Neuronal stem cell (in vitro differentiated cells): ENCODE measurements at regions not wholly inside any gene's neighbourhood (a gene's known extent, or its start where the extent isn't known, plus 50 kb on each side); places are given as distances from the start of the nearest gene placed in this dataset.

Experiments used
- DNase-seq: peaks from one replicate; pipeline ENCODE4 v3.0.0-alpha.2; 2013; ENCODE audit warnings: low spot score
- H2AFZ ChIP-seq: one replicate; pipeline ENCODE4 v1.6.1; 2013; ENCODE audit warnings: mild to moderate bottlenecking, low read length, inconsistent platforms
- H2AK5ac ChIP-seq: 2 replicates; pipeline ENCODE4 v1.6.1; 2013; ENCODE audit warnings: low read depth, mild to moderate bottlenecking, inconsistent platforms, low read length, moderate library complexity, mixed read lengths
- H2BK120ac ChIP-seq: 2 replicates; pipeline ENCODE4 v1.6.1; 2013; ENCODE audit warnings: low read depth, mild to moderate bottlenecking, inconsistent platforms, low read length, moderate library complexity, mixed read lengths
- H2BK12ac ChIP-seq: one replicate; pipeline ENCODE4 v1.6.1; 2013; ENCODE audit warnings: low read length, inconsistent platforms
- H2BK15ac ChIP-seq: 2 replicates; pipeline ENCODE4 v1.6.1; 2013; ENCODE audit warnings: mild to moderate bottlenecking, low read length, inconsistent platforms, mixed read lengths
- H2BK5ac ChIP-seq: one replicate; pipeline ENCODE4 v1.6.1; 2013; ENCODE audit warnings: inconsistent platforms, mild to moderate bottlenecking, low read length, moderate library complexity
- H3K14ac ChIP-seq: one replicate; pipeline ENCODE4 v1.6.1; 2013; ENCODE audit warnings: low read length, inconsistent platforms
- H3K18ac ChIP-seq: 2 replicates; pipeline ENCODE4 v1.6.1; 2013; ENCODE audit warnings: low read length, inconsistent platforms
- H3K23ac ChIP-seq: 2 replicates; pipeline ENCODE4 v1.6.1; 2013; ENCODE audit warnings: low read depth, mild to moderate bottlenecking, mixed read lengths, low read length, inconsistent platforms; ENCODE audit not compliant: poor library complexity
- H3K27ac ChIP-seq: replicated peaks from 3 replicates; pipeline ENCODE4 v1.5.1; 2013; ENCODE audit warnings: low read length, inconsistent platforms
- H3K27me3 ChIP-seq, 3 experiments: 2 replicates each; pipeline ENCODE4 v1.6.1; 2013; ENCODE audit warnings: low read length in 3 of 3, mild to moderate bottlenecking in 2 of 3, inconsistent platforms in 1 of 3, low read depth in 1 of 3, mixed read lengths in 1 of 3, moderate library complexity in 1 of 3; ENCODE audit not compliant: control insufficient read depth in 3 of 3, insufficient read depth in 3 of 3
- H3K36me3 ChIP-seq, 2 donors: replicated peaks in 1 of 2; 2 replicates each; pipeline ENCODE4 v1.6.1; 2013; ENCODE audit warnings: low read length in 2 of 2; ENCODE audit not compliant: control insufficient read depth in 2 of 2, insufficient read depth in 2 of 2
- H3K4ac ChIP-seq: 2 replicates; pipeline ENCODE4 v1.6.1; 2013; ENCODE audit warnings: inconsistent platforms, mild to moderate bottlenecking, low read length, moderate library complexity
- H3K4me1 ChIP-seq, 2 donors: 1 replicate in 1 of 2; 2 replicates in 1 of 2; pipeline ENCODE4 v1.6.1; 2013; ENCODE audit warnings: low read length in 2 of 2, low read depth in 1 of 2; ENCODE audit not compliant: control insufficient read depth in 2 of 2, insufficient read depth in 1 of 2
- H3K4me2 ChIP-seq: one replicate; pipeline ENCODE4 v1.6.1; 2013; ENCODE audit warnings: mild to moderate bottlenecking, low read length, inconsistent platforms; ENCODE audit not compliant: insufficient read depth, poor library complexity, severe bottlenecking
- H3K4me3 ChIP-seq, 2 donors: 2 replicates each; pipeline ENCODE4 v1.5.1; 2013; ENCODE audit warnings: low read length in 2 of 2, mild to moderate bottlenecking in 2 of 2, inconsistent platforms in 1 of 2, moderate library complexity in 1 of 2
- H3K79me1 ChIP-seq: one replicate; pipeline ENCODE4 v1.6.1; 2013; ENCODE audit warnings: low read depth, mild to moderate bottlenecking, inconsistent platforms, low read length, moderate library complexity
- H3K9ac ChIP-seq: one replicate; pipeline ENCODE4 v1.6.1; 2013; ENCODE audit warnings: mild to moderate bottlenecking, low read depth, low read length, inconsistent platforms; ENCODE audit not compliant: poor library complexity
- H3K9me3 ChIP-seq, 2 donors: replicated peaks in 1 of 2; 2 replicates each; pipeline versions ENCODE3 to v1.6.1; 2013; ENCODE audit warnings: low read length in 2 of 2, mild to moderate bottlenecking in 2 of 2, inconsistent platforms in 1 of 2, low read depth in 1 of 2, mixed read lengths in 1 of 2, moderate library complexity in 1 of 2; ENCODE audit not compliant: control insufficient read depth in 2 of 2, insufficient read depth in 1 of 2
- H4K8ac ChIP-seq: one replicate; pipeline ENCODE4 v1.6.1; 2013; ENCODE audit warnings: low read depth, mild to moderate bottlenecking, inconsistent platforms, low read length, moderate library complexity
- H4K91ac ChIP-seq: one replicate; pipeline ENCODE4 v1.6.1; 2013; ENCODE audit warnings: low read length, low read depth, mild to moderate bottlenecking, inconsistent platforms; ENCODE audit not compliant: poor library complexity
- WGBS, 2 donors: extraction: QIAGEN DNeasy Blood & Tissue Kit; methylation state at CpG; one replicate each; pipeline ENCODE4 v1.1.7; 2013; ENCODE audit warnings: missing lambda C conversion rate in 2 of 2, mixed read lengths in 1 of 2; ENCODE audit not compliant: insufficient read length in 2 of 2, insufficient replicate concordance in 1 of 2; ENCODE audit errors: extremely low coverage in 2 of 2; 5-methylcytosine and 5-hydroxymethylcytosine counted together

- Histone ChIP-seq H2BK15ac (peak overlapping the region; percentile 59), H4K8ac (peak overlapping the region; percentile 52), H3K4me2 (no peak overlapping the region), H3K4me1 (peaks cover 69 to 93% of the 10 kb centered on the region in 2 donors), H3K9me3 (no peaks in the 10 kb centered on the region), H3K4ac (no peak overlapping the region), H2AFZ (peak overlapping the region; percentile 65), H2AK5ac (peak overlapping the region; percentile 88), H3K79me1 (no peaks in the 10 kb centered on the region), H3K27ac (peak overlapping the region; percentile 29), H3K4me3 (peak overlapping the region in 1 of 2 donors; percentile 3), H2BK120ac (no peak overlapping the region), H3K9ac (peak overlapping the region; percentile 53), H3K36me3 (no peaks in the 10 kb centered on the region), H3K23ac (peak overlapping the region; percentile 56), H3K14ac (no peak overlapping the region), H3K27me3 (no peaks in the 10 kb centered on the region), H2BK5ac (peak overlapping the region; percentile 57), H4K91ac (peak overlapping the region; percentile 76), H3K18ac (peak overlapping the region; percentile 69), H2BK12ac (peak overlapping the region; percentile 59)
- DNase-seq: no peak
- WGBS, 2 donors: 100% methylated on average over 1 of the region's 5 CpGs; no CpG with 5 or more reads in 1 of the 2 donors
These were observed 95.9 kb downstream of the LRRC74A start for GRCh38 chr14:76922092-76922491.

- Histone ChIP-seq H2BK15ac (no peak overlapping the region), H3K9ac (no peak overlapping the region), H3K4me2 (no peak overlapping the region), H2AFZ (no peak overlapping the region), H3K27me3 (no peaks in the 10 kb centered on the region), H2AK5ac (peak overlapping the region; percentile 23), H3K14ac (peak overlapping the region; percentile 67), H2BK5ac (no peak overlapping the region), H3K18ac (peak overlapping the region; percentile 70), H3K4me1 (peaks cover 64 to 88% of the 10 kb centered on the region in 2 donors), H4K8ac (no peak overlapping the region), H4K91ac (no peak overlapping the region), H3K36me3 (no peaks in the 10 kb centered on the region), H3K4me3 (no peak overlapping the region), H3K4ac (no peak overlapping the region), H3K23ac (no peak overlapping the region), H2BK120ac (no peak overlapping the region), H3K27ac (no peak overlapping the region), H3K9me3 (no peaks in the 10 kb centered on the region), H3K79me1 (no peaks in the 10 kb centered on the region), H2BK12ac (no peak overlapping the region)
- DNase-seq: no peak
- no CpG with 5 or more reads among the region's 4 CpGs for WGBS, 2 donors
These were observed 94.8 kb downstream of the LRRC74A start for GRCh38 chr14:76921088-76921399.

- peak overlapping the region; percentile 67 for H3K14ac ChIP-seq
- H4K8ac ChIP-seq: no peak overlapping the region
- peaks cover 62 to 83% of the 10 kb centered on the region in 2 donors for H3K4me1 ChIP-seq
- H3K18ac ChIP-seq: peak overlapping the region; percentile 75
- H3K9ac ChIP-seq: peak overlapping the region; percentile 17
- H3K79me1 ChIP-seq: no peaks in the 10 kb centered on the region
- H3K36me3 ChIP-seq: no peaks in the 10 kb centered on the region
- no peaks in the 10 kb centered on the region for H3K9me3 ChIP-seq
- no peak overlapping the region for H2BK5ac ChIP-seq
- no peak overlapping the region for H3K23ac ChIP-seq
- no peaks in the 10 kb centered on the region for H3K27me3 ChIP-seq
- H2BK15ac ChIP-seq: peak overlapping the region; percentile 50
- H3K4me3 ChIP-seq: peak overlapping the region in 1 of 2 donors; percentile 12
- DNase-seq: no peak
- H3K4ac ChIP-seq: no peak overlapping the region
- H2BK12ac ChIP-seq: peak overlapping the region; percentile 14
- no peak overlapping the region for H2BK120ac ChIP-seq
- no peak overlapping the region for H4K91ac ChIP-seq
- no peak overlapping the region for H3K27ac ChIP-seq
- H2AK5ac ChIP-seq: peak overlapping the region; percentile 48
- H2AFZ ChIP-seq: peak overlapping the region; percentile 56
- no peak overlapping the region for H3K4me2 ChIP-seq
- WGBS, 2 donors: no CpG with 5 or more reads among the region's 13 CpGs
These were observed 94.3 kb downstream of the LRRC74A start for GRCh38 chr14:76920331-76921087.

- Histone ChIP-seq H2AFZ (peak overlapping the region; percentile 77), H3K18ac (peak overlapping the region; percentile 82), H3K14ac (no peak overlapping the region), H2BK12ac (no peak overlapping the region), H2AK5ac (peak overlapping the region; percentile 48), H3K4me1 (peaks cover 57 to 75% of the 10 kb centered on the region in 2 donors), H2BK5ac (peak overlapping the region; percentile 10), H4K8ac (no peak overlapping the region), H3K27ac (no peak overlapping the region), H3K4me2 (no peak overlapping the region), H3K4ac (no peak overlapping the region), H2BK15ac (peak overlapping the region; percentile 50), H3K9me3 (no peaks in the 10 kb centered on the region), H3K9ac (no peak overlapping the region), H4K91ac (peak overlapping the region; percentile 44), H3K23ac (no peak overlapping the region), H2BK120ac (no peak overlapping the region), H3K36me3 (no peaks in the 10 kb centered on the region), H3K27me3 (no peaks in the 10 kb centered on the region), H3K4me3 (peak overlapping the region in 1 of 2 donors; percentile 12), H3K79me1 (no peaks in the 10 kb centered on the region)
- DNase-seq: no peak
- WGBS, 2 donors: no CpG with 5 or more reads among the region's 21 CpGs
These were observed 93.5 kb downstream of the LRRC74A start for GRCh38 chr14:76919431-76920330.
